ENCODE measurements at regions not wholly inside any gene's neighbourhood (a gene's known extent, or its start where the extent isn't known, plus 50 kb on each side); places are given as distances from the start of the nearest gene placed in this dataset.

DNA sequence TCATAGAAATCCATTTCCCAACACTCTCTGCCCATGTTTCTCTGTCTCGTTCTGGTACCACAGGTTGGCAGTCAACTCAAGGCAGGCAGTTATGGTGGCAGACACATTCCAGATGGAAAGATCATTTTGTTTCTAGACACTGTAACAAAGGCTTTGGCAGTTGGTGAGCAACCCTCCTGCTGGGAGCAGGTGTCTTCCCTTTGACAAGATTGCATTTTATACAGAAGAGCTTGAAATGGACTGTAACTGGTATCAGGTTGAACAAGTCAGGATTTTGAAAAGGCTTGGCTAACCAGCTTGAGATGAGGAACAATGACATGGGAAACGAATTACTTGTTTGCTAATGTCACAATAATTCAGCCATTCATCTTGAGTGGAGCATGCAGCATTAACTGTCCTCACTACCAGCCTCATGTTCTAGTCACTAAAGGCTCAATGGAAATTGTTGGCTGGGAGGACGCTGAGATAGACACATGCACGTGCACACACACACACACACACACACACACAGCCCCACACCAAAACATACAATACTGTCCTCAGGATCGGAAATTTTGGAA lies 170.0 kb downstream of the SEMA6D start:
- Histone ChIP-seq H3K36me3 (ENCODE audit: control insufficient read depth, insufficient read depth, low read length) (no peaks in the 10 kb centered on the region), H3K9me3 (ENCODE audit: control insufficient read depth, insufficient read depth, low read depth, low read length) (no peaks in the 10 kb centered on the region), H3K27me3 (ENCODE audit: control insufficient read depth, insufficient read depth, low read length) (no peaks in the 10 kb centered on the region), H3K27ac (ENCODE audit: low read length) (no peak overlapping the region), H3K4me1 (ENCODE audit: control insufficient read depth, insufficient read depth, low read length) (no peaks in the 10 kb centered on the region), H3K4me3 (ENCODE audit: low read depth in 2 of 2, low read length in 2 of 2) (no peak overlapping the region)
- no peak for ATAC-seq
- ChIA-PET CTCF (interaction anchor here (0.7 kb wide), 1 partner anchor 1807 kb away, joined by 5 read pairs; no protein-coding TSS in a partner anchor), POLR2A (interaction anchor here (0.7 kb wide), 1 partner anchor 479 kb away, joined by 4 read pairs; no protein-coding TSS in a partner anchor)
- in situ Hi-C loops (cut with HindIII; ENCODE audit: low pct_unique_long_range_greater_than_20kb, low sequenced_read_pairs) (no loop called here), intact Hi-C loops (cut with micrococcal nuclease; ENCODE audit: unreplicated experiment) (no loop called here)
- BruUV-seq (replicated peaks): no TSS peak
- DNase-seq (ENCODE audit: low read depth, low spot score): no peak
- TF ChIP-seq, protein P1, sequence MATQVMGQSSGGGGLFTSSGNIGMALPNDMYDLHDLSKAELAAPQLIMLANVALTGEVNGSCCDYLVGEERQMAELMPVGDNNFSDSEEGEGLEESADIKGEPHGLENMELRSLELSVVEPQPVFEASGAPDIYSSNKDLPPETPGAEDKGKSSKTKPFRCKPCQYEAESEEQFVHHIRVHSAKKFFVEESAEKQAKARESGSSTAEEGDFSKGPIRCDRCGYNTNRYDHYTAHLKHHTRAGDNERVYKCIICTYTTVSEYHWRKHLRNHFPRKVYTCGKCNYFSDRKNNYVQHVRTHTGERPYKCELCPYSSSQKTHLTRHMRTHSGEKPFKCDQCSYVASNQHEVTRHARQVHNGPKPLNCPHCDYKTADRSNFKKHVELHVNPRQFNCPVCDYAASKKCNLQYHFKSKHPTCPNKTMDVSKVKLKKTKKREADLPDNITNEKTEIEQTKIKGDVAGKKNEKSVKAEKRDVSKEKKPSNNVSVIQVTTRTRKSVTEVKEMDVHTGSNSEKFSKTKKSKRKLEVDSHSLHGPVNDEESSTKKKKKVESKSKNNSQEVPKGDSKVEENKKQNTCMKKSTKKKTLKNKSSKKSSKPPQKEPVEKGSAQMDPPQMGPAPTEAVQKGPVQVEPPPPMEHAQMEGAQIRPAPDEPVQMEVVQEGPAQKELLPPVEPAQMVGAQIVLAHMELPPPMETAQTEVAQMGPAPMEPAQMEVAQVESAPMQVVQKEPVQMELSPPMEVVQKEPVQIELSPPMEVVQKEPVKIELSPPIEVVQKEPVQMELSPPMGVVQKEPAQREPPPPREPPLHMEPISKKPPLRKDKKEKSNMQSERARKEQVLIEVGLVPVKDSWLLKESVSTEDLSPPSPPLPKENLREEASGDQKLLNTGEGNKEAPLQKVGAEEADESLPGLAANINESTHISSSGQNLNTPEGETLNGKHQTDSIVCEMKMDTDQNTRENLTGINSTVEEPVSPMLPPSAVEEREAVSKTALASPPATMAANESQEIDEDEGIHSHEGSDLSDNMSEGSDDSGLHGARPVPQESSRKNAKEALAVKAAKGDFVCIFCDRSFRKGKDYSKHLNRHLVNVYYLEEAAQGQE (IDR thresholded peaks at IDR 0.05; ENCODE audit: insufficient read depth in 1 of 2, low read depth in 2 of 2, low read length in 1 of 2): no peak
- TF ChIP-seq SIN3A (IDR thresholded peaks at IDR 0.05; ENCODE audit: borderline replicate concordance, insufficient read depth, low read depth, low read length): no peak
- TF ChIP-seq, protein P2, sequence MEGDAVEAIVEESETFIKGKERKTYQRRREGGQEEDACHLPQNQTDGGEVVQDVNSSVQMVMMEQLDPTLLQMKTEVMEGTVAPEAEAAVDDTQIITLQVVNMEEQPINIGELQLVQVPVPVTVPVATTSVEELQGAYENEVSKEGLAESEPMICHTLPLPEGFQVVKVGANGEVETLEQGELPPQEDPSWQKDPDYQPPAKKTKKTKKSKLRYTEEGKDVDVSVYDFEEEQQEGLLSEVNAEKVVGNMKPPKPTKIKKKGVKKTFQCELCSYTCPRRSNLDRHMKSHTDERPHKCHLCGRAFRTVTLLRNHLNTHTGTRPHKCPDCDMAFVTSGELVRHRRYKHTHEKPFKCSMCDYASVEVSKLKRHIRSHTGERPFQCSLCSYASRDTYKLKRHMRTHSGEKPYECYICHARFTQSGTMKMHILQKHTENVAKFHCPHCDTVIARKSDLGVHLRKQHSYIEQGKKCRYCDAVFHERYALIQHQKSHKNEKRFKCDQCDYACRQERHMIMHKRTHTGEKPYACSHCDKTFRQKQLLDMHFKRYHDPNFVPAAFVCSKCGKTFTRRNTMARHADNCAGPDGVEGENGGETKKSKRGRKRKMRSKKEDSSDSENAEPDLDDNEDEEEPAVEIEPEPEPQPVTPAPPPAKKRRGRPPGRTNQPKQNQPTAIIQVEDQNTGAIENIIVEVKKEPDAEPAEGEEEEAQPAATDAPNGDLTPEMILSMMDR (IDR thresholded peaks at IDR 0.05): no peak
- TF ChIP-seq POLR2AphosphoS5 (IDR thresholded peaks at IDR 0.05; ENCODE audit: low read depth, low read length): no peak
- no peak for TF ChIP-seq TCF7L2 (IDR thresholded peaks at IDR 0.05; ENCODE audit: low read depth, low read length)

- ATAC-seq (no peak), DNase-seq (ENCODE audit: low read depth, low spot score) (no peak)
- ChIA-PET CTCF (no interaction called here), POLR2A (no interaction called here)
- no peaks in the 10 kb centered on the region for H3K4me1 ChIP-seq (ENCODE audit: control insufficient read depth, insufficient read depth, low read length)
- no TSS peak for BruUV-seq (replicated peaks)
- H3K4me3 ChIP-seq (ENCODE audit: low read depth in 2 of 2, low read length in 2 of 2): no peak overlapping the region
- in situ Hi-C loops (cut with HindIII; ENCODE audit: low pct_unique_long_range_greater_than_20kb, low sequenced_read_pairs) (no loop called here), intact Hi-C loops (cut with micrococcal nuclease; ENCODE audit: unreplicated experiment) (no loop called here)
- H3K9me3 ChIP-seq (ENCODE audit: control insufficient read depth, insufficient read depth, low read depth, low read length): no peaks in the 10 kb centered on the region
- TF ChIP-seq POLR2AphosphoS5 (IDR thresholded peaks at IDR 0.05; ENCODE audit: low read depth, low read length) (no peak), TCF7L2 (IDR thresholded peaks at IDR 0.05; ENCODE audit: low read depth, low read length) (no peak), SIN3A (IDR thresholded peaks at IDR 0.05; ENCODE audit: borderline replicate concordance, insufficient read depth, low read depth, low read length) (no peak)
- TF ChIP-seq, protein P2 (IDR thresholded peaks at IDR 0.05): no peak
- TF ChIP-seq, protein P1 (IDR thresholded peaks at IDR 0.05; ENCODE audit: insufficient read depth in 1 of 2, low read depth in 2 of 2, low read length in 1 of 2): no peak
- no peak overlapping the region for H3K27ac ChIP-seq (ENCODE audit: low read length)
- H3K36me3 ChIP-seq (ENCODE audit: control insufficient read depth, insufficient read depth, low read length): no peaks in the 10 kb centered on the region
- no peaks in the 10 kb centered on the region for H3K27me3 ChIP-seq (ENCODE audit: control insufficient read depth, insufficient read depth, low read length)
These were observed 171.2 kb downstream of the SEMA6D start for GRCh38 chr15:47888385-47889100.
